ENCODE measurements at regions not wholly inside any gene's neighbourhood (a gene's known extent, or its start where the extent isn't known, plus 50 kb on each side); places are given as distances from the start of the nearest gene placed in this dataset.

GRCh38 chrX:22800360-22800759, 199.4 kb upstream of the DDX53 start:
- no peaks in the 10 kb centered on the region for H3K27me3 Mint-ChIP-seq (ENCODE audit: low read depth)
- peaks cover 18% of the 10 kb centered on the region for H3K4me1 Mint-ChIP-seq
- ChIA-PET CTCF (no interaction called here), POLR2A (no interaction called here)
- TF ChIP-seq JAZF1 (CRISPR knock-in tag; IDR thresholded peaks at IDR 0.05): no peak
- TF ChIP-seq ZNF396 (CRISPR knock-in tag; IDR thresholded peaks at IDR 0.05; ENCODE audit: borderline replicate concordance): no peak
- no peak for TF ChIP-seq ZNF281 (CRISPR knock-in tag; IDR thresholded peaks at IDR 0.05)
- TF ChIP-seq RELA (CRISPR knock-in tag; IDR thresholded peaks at IDR 0.05; ENCODE audit: borderline replicate concordance): no peak
- TF ChIP-seq ZNF532 (CRISPR knock-in tag; IDR thresholded peaks at IDR 0.05; ENCODE audit: borderline replicate concordance): no peak
- TF ChIP-seq NFYB (CRISPR knock-in tag; conservative IDR thresholded peaks at IDR 0.05; ENCODE audit: low read depth): no peak
- TF ChIP-seq, protein P1, sequence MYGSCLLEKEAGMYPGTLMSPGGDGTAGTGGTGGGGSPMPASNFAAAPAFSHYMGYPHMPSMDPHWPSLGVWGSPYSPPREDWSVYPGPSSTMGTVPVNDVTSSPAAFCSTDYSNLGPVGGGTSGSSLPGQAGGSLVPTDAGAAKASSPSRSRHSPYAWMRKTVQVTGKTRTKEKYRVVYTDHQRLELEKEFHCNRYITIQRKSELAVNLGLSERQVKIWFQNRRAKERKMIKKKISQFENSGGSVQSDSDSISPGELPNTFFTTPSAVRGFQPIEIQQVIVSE (CRISPR knock-in tag; IDR thresholded peaks at IDR 0.05; ENCODE audit: borderline replicate concordance): no peak
- TF ChIP-seq ATF3 (CRISPR knock-in tag; conservative IDR thresholded peaks at IDR 0.05): no peak
- TF ChIP-seq CTCF (IDR thresholded peaks at IDR 0.05): no peak
- no peak for TF ChIP-seq ZBTB21 (CRISPR knock-in tag; IDR thresholded peaks at IDR 0.05; ENCODE audit: borderline replicate concordance)
- no peak for TF ChIP-seq AR (CRISPR knock-in tag; IDR thresholded peaks at IDR 0.05)
- no peak for TF ChIP-seq TP53 (CRISPR knock-in tag; IDR thresholded peaks at IDR 0.05)
- no peak for TF ChIP-seq TEAD4 (CRISPR knock-in tag; IDR thresholded peaks at IDR 0.05)
- peak overlapping the region; percentile 57 for H3K27ac Mint-ChIP-seq
- ATAC-seq: 0 out of 2 replicates have a peak, but pooled peaks have one; percentile 24
- H3K36me3 Mint-ChIP-seq: no peaks in the 10 kb centered on the region
- H3K4me3 Mint-ChIP-seq: no peak overlapping the region
- DNase-seq (ENCODE audit: low spot score): no peak
- no peaks in the 10 kb centered on the region for H3K9me3 Mint-ChIP-seq

Measured in WTC11 (cell line).